B cell (primary cell): ENCODE measurements at regions not wholly inside any gene's neighbourhood (a gene's known extent, or its start where the extent isn't known, plus 50 kb on each side); places are given as distances from the start of the nearest gene placed in this dataset.

ENCODE experiments used
- ATAC-seq: fragments of 200-7000 bp; cut with Tn5 transposase; one replicate; pipeline ENCODE4 v1.10.0; 2021; ENCODE audit warnings: low read depth, mild to moderate bottlenecking, moderate number of reproducible peaks, moderate library complexity
- CTCF ChIA-PET: fragments of 350-600 bp; sonication (Branson Sonifier 250); formaldehyde crosslinking; loops from one replicate; lab custom pipeline; 2021; ENCODE audit warnings: antibody characterized with exemption, inconsistent platforms; lab: Charles Lee
- POLR2A ChIA-PET: fragments of 350-600 bp; sonication (Branson Sonifier 250); formaldehyde crosslinking; loops from one replicate; lab custom pipeline; 2021; ENCODE audit warnings: antibody characterized with exemption; lab: Charles Lee
- DNase-seq: peaks from one replicate; pipeline ENCODE4 v3.0.0; 2013
- H2AFZ ChIP-seq: 2 replicates; pipeline ENCODE4 v1.6.1; 2012; ENCODE audit warnings: mild to moderate bottlenecking, low read depth, low read length; ENCODE audit not compliant: insufficient read depth, poor library complexity, severe bottlenecking
- H3K27ac ChIP-seq, 2 donors: 1 replicate in 1 of 2; 2 replicates in 1 of 2; pipeline ENCODE4 v1.5.1; 2012 to 2013; ENCODE audit warnings: low read length in 2 of 2, mild to moderate bottlenecking in 2 of 2, moderate library complexity in 1 of 2
- H3K27me3 ChIP-seq, 4 experiments: fragments of 200-600 bp in 1 of 4; sonication (generic) in 1 of 4; replicated peaks in 1 of 4; 1 replicate in 2 of 4; 2 replicates in 2 of 4; pipeline versions ENCODE4 v1.6.1 to v1.7.0; 2013 to 2016; ENCODE audit warnings: low read length in 3 of 4, mild to moderate bottlenecking in 2 of 4, mixed read lengths in 1 of 4, moderate library complexity in 1 of 4; ENCODE audit not compliant: insufficient read depth in 4 of 4, control insufficient read depth in 3 of 4; ENCODE audit errors: control extremely low read depth in 1 of 4
- H3K36me3 ChIP-seq, 2 experiments: replicated peaks in 1 of 2; 1 replicate in 1 of 2; 2 replicates in 1 of 2; pipeline versions ENCODE4 v1.6.1 to v1.7.1; 2013; ENCODE audit warnings: low read length in 1 of 2; ENCODE audit not compliant: insufficient read depth in 2 of 2, control insufficient read depth in 1 of 2; ENCODE audit errors: control extremely low read depth in 1 of 2, extremely low read depth in 1 of 2
- H3K4me1 ChIP-seq, 2 donors: fragments of 200-600 bp in 1 of 2; sonication (generic) in 1 of 2; 1 replicate in 1 of 2; 2 replicates in 1 of 2; pipeline versions ENCODE4 v1.5.1 to v1.6.1; 2013 to 2017; ENCODE audit warnings: low read length in 2 of 2; ENCODE audit not compliant: control insufficient read depth in 2 of 2, insufficient read depth in 2 of 2
- H3K4me2 ChIP-seq: replicated peaks from 2 replicates; pipeline ENCODE3; 2012; ENCODE audit warnings: mild to moderate bottlenecking, low read depth, low read length; ENCODE audit not compliant: poor library complexity, severe bottlenecking
- H3K4me3 ChIP-seq, 5 experiments: fragments of 200-600 bp in 1 of 5; sonication (generic) in 1 of 5; 1 replicate in 3 of 5; 2 replicates in 2 of 5; pipeline versions ENCODE4 v1.5.1 to v1.7.0; 2011 to 2016; ENCODE audit warnings: low read length in 4 of 5, mild to moderate bottlenecking in 4 of 5, low read depth in 2 of 5, control low read depth in 1 of 5, moderate library complexity in 1 of 5; ENCODE audit not compliant: insufficient read depth in 1 of 5; ENCODE audit errors: control extremely low read depth in 1 of 5, extremely low read depth in 1 of 5
- H3K79me2 ChIP-seq: fragments of 200-600 bp; sonication (generic); one replicate; pipeline ENCODE4 v1.6.0; 2016; ENCODE audit warnings: low read length; ENCODE audit not compliant: control insufficient read depth, insufficient read depth
- H3K9ac ChIP-seq: fragments of 200-600 bp; sonication (generic); 2 replicates; pipeline ENCODE4 v1.6.1; 2017; ENCODE audit warnings: mild to moderate bottlenecking, low read length, moderate library complexity
- H3K9me3 ChIP-seq, 3 donors: one replicate each; pipeline versions ENCODE4 v1.6.1 to v1.7.1; 2013; ENCODE audit warnings: low read length in 2 of 3; ENCODE audit not compliant: control insufficient read depth in 2 of 3, insufficient read depth in 1 of 3; ENCODE audit errors: control extremely low read depth in 1 of 3
- H4K20me1 ChIP-seq: 2 replicates; pipeline ENCODE4 v1.6.0; 2012; ENCODE audit warnings: mild to moderate bottlenecking, low read length; ENCODE audit not compliant: insufficient read depth, control insufficient read depth, poor library complexity, severe bottlenecking
- H3K27ac Mint-ChIP-seq: one replicate; pipeline ENCODE4 v1.8.0; 2021; ENCODE audit warnings: mixed read lengths
- H3K27me3 Mint-ChIP-seq: one replicate; pipeline ENCODE4 v1.8.0; 2021; ENCODE audit warnings: mixed read lengths
- H3K4me1 Mint-ChIP-seq: one replicate; pipeline ENCODE4 v1.8.0; 2021; ENCODE audit warnings: mixed read lengths
- H3K4me3 Mint-ChIP-seq: one replicate; pipeline ENCODE4 v1.8.0; 2021; ENCODE audit warnings: mixed read lengths
- H3K9me3 Mint-ChIP-seq: one replicate; pipeline ENCODE4 v1.8.0; 2022; ENCODE audit warnings: mixed read lengths; ENCODE audit not compliant: insufficient read depth
- CTCF ChIP-seq: fragments of 200-600 bp; IDR thresholded peaks from one replicate; pipeline ENCODE4 v1.8.0; 2022; ENCODE audit warnings: antibody characterized with exemption, mild to moderate bottlenecking
- EZH2 ChIP-seq: IDR thresholded peaks from 2 replicates; pipeline ENCODE4 v1.6.1; 2012; ENCODE audit warnings: borderline replicate concordance, low read depth, mild to moderate bottlenecking, moderate library complexity, low read length; ENCODE audit not compliant: insufficient read depth, poor library complexity, severe bottlenecking
- WGBS: methylation state at CpG from one replicate; pipeline ENCODE4 v1.1.5; 2013; ENCODE audit warnings: missing lambda C conversion rate; ENCODE audit not compliant: insufficient coverage; 5-methylcytosine and 5-hydroxymethylcytosine counted together
- intact Hi-C: fragments of 100-400 bp; cut with micrococcal nuclease; formaldehyde crosslinking; loops from one replicate; pipeline ENCODE4 v1.10.0; 2022

DNA sequence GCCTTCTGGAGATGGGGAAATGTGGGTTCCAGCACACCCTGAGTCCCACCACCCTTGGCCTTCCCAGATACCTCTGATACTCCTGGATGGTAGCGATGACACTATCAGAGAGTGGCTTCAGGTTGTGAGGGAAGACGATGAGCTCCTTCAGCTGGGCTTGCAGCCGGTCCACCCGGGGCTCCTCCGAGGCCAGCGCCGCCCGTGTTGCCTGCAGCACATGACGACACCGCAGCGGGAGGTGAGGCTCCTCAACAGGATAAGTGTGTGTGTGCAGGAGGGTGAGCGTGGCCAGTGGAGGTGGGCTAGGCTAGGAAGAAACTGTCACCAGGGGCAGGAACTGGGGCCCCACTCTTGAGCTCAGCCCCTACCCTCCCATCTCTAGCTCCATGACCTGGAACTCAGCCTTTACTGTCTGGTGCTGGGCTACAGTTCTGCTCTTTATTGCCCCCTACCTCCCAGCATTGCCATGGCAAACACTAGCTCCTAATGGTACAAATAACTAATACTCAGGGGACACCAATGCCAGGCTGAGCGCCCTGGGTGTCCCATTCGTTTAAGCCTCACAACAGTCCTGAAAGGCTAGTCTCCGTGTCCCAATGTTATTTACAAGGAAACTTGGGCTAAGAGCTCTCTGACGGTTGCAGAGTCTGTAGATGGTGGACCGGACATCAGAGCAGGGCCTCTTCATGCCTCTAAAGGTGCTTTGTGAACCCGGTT, 64.1 kb downstream of the SYNE3 start:
- no peaks in the 10 kb centered on the region for H3K9me3 Mint-ChIP-seq
- no peak overlapping the region for H3K9ac ChIP-seq
- H3K4me1 Mint-ChIP-seq = peaks cover 8% of the 10 kb centered on the region
- DNase-seq (no peak), ATAC-seq (no peak)
- H4K20me1 ChIP-seq = peaks cover 11% of the 10 kb centered on the region
- H3K27me3 ChIP-seq = no peaks in the 10 kb centered on the region
- no peak overlapping the region for H2AFZ ChIP-seq
- no peak overlapping the region for H3K27ac Mint-ChIP-seq
- no peak overlapping the region for H3K4me2 ChIP-seq
- H3K9me3 ChIP-seq = no peaks in the 10 kb centered on the region
- peaks cover 53% of the 10 kb centered on the region for H3K79me2 ChIP-seq
- TF ChIP-seq EZH2 (no peak), CTCF (no peak)
- ChIA-PET CTCF (interaction anchor here (0.6 to 6.6 kb wide), 17 partner anchors 8 to 255 kb away, joined by 3 to 51 read pairs (median 3); partner anchors contain the start of genes GLRX5 and SYNE3), POLR2A (no interaction called here)
- intact Hi-C loops = no loop called here
- peaks cover 11 to 13% of the 10 kb centered on the region in 2 donors for H3K4me1 ChIP-seq
- 96% methylated on average over 17 of the region's 18 CpGs for WGBS
- no peak overlapping the region for H3K27ac ChIP-seq
- no peak overlapping the region for H3K4me3 ChIP-seq
- H3K36me3 ChIP-seq = peaks cover 8 to 94% of the 10 kb centered on the region in 2 experiments
- no peaks in the 10 kb centered on the region for H3K27me3 Mint-ChIP-seq
- H3K4me3 Mint-ChIP-seq = no peak overlapping the region

DNA sequence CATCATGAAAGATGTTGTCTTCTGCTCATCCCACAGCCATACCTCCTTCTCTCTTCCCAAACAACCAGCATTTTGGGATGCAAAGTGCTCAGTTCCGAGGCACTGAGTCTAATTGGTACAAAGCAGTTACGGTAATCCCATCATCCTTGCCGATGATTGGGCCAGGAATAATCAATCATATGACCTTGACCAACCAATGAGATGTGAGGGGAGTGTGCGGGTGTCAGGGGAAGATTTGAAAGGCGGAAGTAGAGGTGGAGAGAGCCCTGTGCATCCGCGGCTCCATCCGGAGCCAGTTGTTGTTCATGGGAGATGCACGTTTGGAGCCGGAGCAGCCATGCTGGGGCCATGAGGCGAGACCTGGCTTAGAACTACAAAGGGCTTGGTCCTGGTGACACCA, 67.3 kb downstream of the SYNE3 start:
- H3K4me2 ChIP-seq = no peak overlapping the region
- no peaks in the 10 kb centered on the region for H3K27me3 Mint-ChIP-seq
- DNase-seq (no peak), ATAC-seq (no peak)
- H3K4me1 Mint-ChIP-seq = no peaks in the 10 kb centered on the region
- intact Hi-C loops = no loop called here
- no peaks in the 10 kb centered on the region for H3K27me3 ChIP-seq
- H3K9ac ChIP-seq = no peak overlapping the region
- H3K9me3 ChIP-seq = no peaks in the 10 kb centered on the region
- H3K36me3 ChIP-seq = peaks cover 9 to 92% of the 10 kb centered on the region in 2 experiments
- no peaks in the 10 kb centered on the region for H3K4me1 ChIP-seq
- no peak overlapping the region for H2AFZ ChIP-seq
- ChIA-PET CTCF (interaction anchor here (1.0 to 6.6 kb wide), 2 partner anchors 78 kb away, joined by 3 to 51 read pairs; no protein-coding TSS in a partner anchor), POLR2A (no interaction called here)
- TF ChIP-seq EZH2 (no peak), CTCF (no peak)
- H3K9me3 Mint-ChIP-seq = no peaks in the 10 kb centered on the region
- H3K27ac ChIP-seq = no peak overlapping the region
- H4K20me1 ChIP-seq = peaks cover 11% of the 10 kb centered on the region
- H3K27ac Mint-ChIP-seq = no peak overlapping the region
- H3K4me3 ChIP-seq = no peak overlapping the region
- peaks cover 25% of the 10 kb centered on the region for H3K79me2 ChIP-seq
- no peak overlapping the region for H3K4me3 Mint-ChIP-seq
- over 99% methylated on average over 10 of the region's 11 CpGs for WGBS
